ENCODE measurements at regions not wholly inside any gene's neighbourhood (a gene's known extent, or its start where the extent isn't known, plus 50 kb on each side); places are given as distances from the start of the nearest gene placed in this dataset.

GRCh38 chr5:82339792-82340191 is 61.6 kb upstream of the RPS23 start:
- TF ChIP-seq, protein P1, sequence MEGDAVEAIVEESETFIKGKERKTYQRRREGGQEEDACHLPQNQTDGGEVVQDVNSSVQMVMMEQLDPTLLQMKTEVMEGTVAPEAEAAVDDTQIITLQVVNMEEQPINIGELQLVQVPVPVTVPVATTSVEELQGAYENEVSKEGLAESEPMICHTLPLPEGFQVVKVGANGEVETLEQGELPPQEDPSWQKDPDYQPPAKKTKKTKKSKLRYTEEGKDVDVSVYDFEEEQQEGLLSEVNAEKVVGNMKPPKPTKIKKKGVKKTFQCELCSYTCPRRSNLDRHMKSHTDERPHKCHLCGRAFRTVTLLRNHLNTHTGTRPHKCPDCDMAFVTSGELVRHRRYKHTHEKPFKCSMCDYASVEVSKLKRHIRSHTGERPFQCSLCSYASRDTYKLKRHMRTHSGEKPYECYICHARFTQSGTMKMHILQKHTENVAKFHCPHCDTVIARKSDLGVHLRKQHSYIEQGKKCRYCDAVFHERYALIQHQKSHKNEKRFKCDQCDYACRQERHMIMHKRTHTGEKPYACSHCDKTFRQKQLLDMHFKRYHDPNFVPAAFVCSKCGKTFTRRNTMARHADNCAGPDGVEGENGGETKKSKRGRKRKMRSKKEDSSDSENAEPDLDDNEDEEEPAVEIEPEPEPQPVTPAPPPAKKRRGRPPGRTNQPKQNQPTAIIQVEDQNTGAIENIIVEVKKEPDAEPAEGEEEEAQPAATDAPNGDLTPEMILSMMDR (IDR thresholded peaks at IDR 0.05; ENCODE audit: low read length) = no peak
- no peak for TF ChIP-seq EZH2phosphoT487 (IDR thresholded peaks at IDR 0.05; ENCODE audit: low read length)

Data from MM.1S (cell line).